Activated T-cell treated with anti-CD3 and anti-CD28 coated beads, Interleukin-2, amount 50 U/mL, for 4 hours (primary cell): ENCODE measurements at regions not wholly inside any gene's neighbourhood (a gene's known extent, or its start where the extent isn't known, plus 50 kb on each side); places are given as distances from the start of the nearest gene placed in this dataset.

Source experiments
- ATAC-seq, 2 donors: fragments of 200-7000 bp; cut with Tn5 transposase; one replicate each; pipeline ENCODE4 v1.10.0; 2021
- DNase-seq: peaks from one replicate; pipeline ENCODE4 v3.0.0-alpha.2; 2020
- H3K27me3 Mint-ChIP-seq: one replicate; pipeline ENCODE4 v1.8.0; 2021; ENCODE audit warnings: low read depth, mixed read lengths
- H3K36me3 Mint-ChIP-seq: one replicate; pipeline ENCODE4 v1.8.0; 2022; ENCODE audit warnings: mixed read lengths; ENCODE audit not compliant: insufficient read depth
- H3K4me1 Mint-ChIP-seq: one replicate; pipeline ENCODE4 v1.8.0; 2021; ENCODE audit warnings: low read depth, mixed read lengths
- H3K4me3 Mint-ChIP-seq: one replicate; pipeline ENCODE4 v1.8.0; 2021; ENCODE audit warnings: mild to moderate bottlenecking, moderate library complexity, mixed read lengths
- H3K9me3 Mint-ChIP-seq: one replicate; pipeline ENCODE4 v1.8.0; 2021; ENCODE audit warnings: mixed read lengths

- Mint-ChIP-seq H3K36me3 (no peaks in the 10 kb centered on the region), H3K27me3 (no peaks in the 10 kb centered on the region), H3K9me3 (peaks cover 4% of the 10 kb centered on the region), H3K4me3 (no peak overlapping the region), H3K4me1 (no peaks in the 10 kb centered on the region)
- ATAC-seq (no peak), DNase-seq (no peak)
Measured at GRCh38 chr4:95638920-95639501, 90.2 kb upstream of the UNC5C start.

- H3K27me3 Mint-ChIP-seq = no peaks in the 10 kb centered on the region
- no peaks in the 10 kb centered on the region for H3K4me1 Mint-ChIP-seq
- no peaks in the 10 kb centered on the region for H3K36me3 Mint-ChIP-seq
- no peak for ATAC-seq
- H3K4me3 Mint-ChIP-seq = no peak overlapping the region
- H3K9me3 Mint-ChIP-seq = peaks cover 4% of the 10 kb centered on the region
- DNase-seq = no peak
Measured at GRCh38 chr4:95637043-95637600, 88.3 kb upstream of the UNC5C start.

- Mint-ChIP-seq H3K27me3 (no peaks in the 10 kb centered on the region), H3K9me3 (peaks cover 4% of the 10 kb centered on the region), H3K36me3 (no peaks in the 10 kb centered on the region), H3K4me1 (no peaks in the 10 kb centered on the region), H3K4me3 (no peak overlapping the region)
- ATAC-seq (no peak), DNase-seq (no peak)
Measured at GRCh38 chr4:95636061-95636460, 87.3 kb upstream of the UNC5C start.

- Mint-ChIP-seq H3K4me1 (no peaks in the 10 kb centered on the region), H3K36me3 (no peaks in the 10 kb centered on the region), H3K4me3 (no peak overlapping the region), H3K27me3 (no peaks in the 10 kb centered on the region), H3K9me3 (peaks cover 6% of the 10 kb centered on the region)
- ATAC-seq = no peak
- no peak for DNase-seq
Measured at GRCh38 chr4:95627709-95628108, 78.9 kb upstream of the UNC5C start.

- Mint-ChIP-seq H3K36me3 (no peaks in the 10 kb centered on the region), H3K4me1 (no peaks in the 10 kb centered on the region), H3K27me3 (no peaks in the 10 kb centered on the region), H3K9me3 (peaks cover 6% of the 10 kb centered on the region), H3K4me3 (no peak overlapping the region)
- DNase-seq (no peak), ATAC-seq (no peak)
Measured at GRCh38 chr4:95627024-95627605, 78.3 kb upstream of the UNC5C start.

GRCh38 chr4:95625020-95625419, 76.2 kb upstream of the UNC5C start:
- Mint-ChIP-seq H3K27me3 (no peaks in the 10 kb centered on the region), H3K4me1 (no peaks in the 10 kb centered on the region), H3K36me3 (no peaks in the 10 kb centered on the region), H3K9me3 (peaks cover 6% of the 10 kb centered on the region), H3K4me3 (no peak overlapping the region)
- DNase-seq (no peak), ATAC-seq (no peak)

GRCh38 chr4:95619525-95620443, 71.0 kb upstream of the UNC5C start:
- Mint-ChIP-seq H3K4me1 (no peaks in the 10 kb centered on the region), H3K27me3 (no peaks in the 10 kb centered on the region), H3K36me3 (no peaks in the 10 kb centered on the region), H3K9me3 (peaks cover 12% of the 10 kb centered on the region), H3K4me3 (no peak overlapping the region)
- DNase-seq = no peak
- no peak for ATAC-seq

- Mint-ChIP-seq H3K9me3 (peaks cover 6% of the 10 kb centered on the region), H3K4me1 (no peaks in the 10 kb centered on the region), H3K27me3 (no peaks in the 10 kb centered on the region), H3K36me3 (no peaks in the 10 kb centered on the region), H3K4me3 (no peak overlapping the region)
- DNase-seq = no peak
- ATAC-seq = no peak
Measured at GRCh38 chr4:95614684-95615205, 66.0 kb upstream of the UNC5C start.

GRCh38 chr4:95610061-95610569, 61.3 kb upstream of the UNC5C start:
- Mint-ChIP-seq H3K4me3 (no peak overlapping the region), H3K9me3 (no peaks in the 10 kb centered on the region), H3K27me3 (no peaks in the 10 kb centered on the region), H3K4me1 (no peaks in the 10 kb centered on the region), H3K36me3 (no peaks in the 10 kb centered on the region)
- DNase-seq (no peak), ATAC-seq (no peak)

GRCh38 chr4:95606739-95607138, 58.0 kb upstream of the UNC5C start:
- ATAC-seq (no peak), DNase-seq (no peak)
- H3K4me3 Mint-ChIP-seq = no peak overlapping the region
- no peaks in the 10 kb centered on the region for H3K27me3 Mint-ChIP-seq
- H3K4me1 Mint-ChIP-seq = no peaks in the 10 kb centered on the region
- no peaks in the 10 kb centered on the region for H3K36me3 Mint-ChIP-seq
- H3K9me3 Mint-ChIP-seq = no peaks in the 10 kb centered on the region

GRCh38 chr4:95603393-95603792, 54.6 kb upstream of the UNC5C start:
- Mint-ChIP-seq H3K9me3 (no peaks in the 10 kb centered on the region), H3K4me3 (no peak overlapping the region), H3K4me1 (no peaks in the 10 kb centered on the region), H3K27me3 (no peaks in the 10 kb centered on the region), H3K36me3 (no peaks in the 10 kb centered on the region)
- DNase-seq (no peak), ATAC-seq (no peak)

- no peaks in the 10 kb centered on the region for H3K9me3 Mint-ChIP-seq
- no peak overlapping the region for H3K4me3 Mint-ChIP-seq
- H3K4me1 Mint-ChIP-seq = no peaks in the 10 kb centered on the region
- DNase-seq (no peak), ATAC-seq (no peak)
- no peaks in the 10 kb centered on the region for H3K36me3 Mint-ChIP-seq
- H3K27me3 Mint-ChIP-seq = no peaks in the 10 kb centered on the region
Measured at GRCh38 chr4:95602872-95603271, 54.1 kb upstream of the UNC5C start.

GRCh38 chr4:95601356-95601755, 52.6 kb upstream of the UNC5C start:
- no peak overlapping the region for H3K4me3 Mint-ChIP-seq
- no peaks in the 10 kb centered on the region for H3K4me1 Mint-ChIP-seq
- H3K36me3 Mint-ChIP-seq = no peaks in the 10 kb centered on the region
- DNase-seq = no peak
- no peaks in the 10 kb centered on the region for H3K9me3 Mint-ChIP-seq
- ATAC-seq = no peak
- H3K27me3 Mint-ChIP-seq = no peaks in the 10 kb centered on the region

- DNase-seq = no peak
- Mint-ChIP-seq H3K27me3 (no peaks in the 10 kb centered on the region), H3K4me1 (no peaks in the 10 kb centered on the region), H3K4me3 (no peak overlapping the region), H3K9me3 (no peaks in the 10 kb centered on the region), H3K36me3 (no peaks in the 10 kb centered on the region)
- peak; percentile 18 to 53 for ATAC-seq
Measured at GRCh38 chr4:95599777-95600400, 51.1 kb upstream of the UNC5C start.
